Prostate gland (tissue), 1 donor: ENCODE measurements at regions not wholly inside any gene's neighbourhood (a gene's known extent, or its start where the extent isn't known, plus 50 kb on each side); places are given as distances from the start of the nearest gene placed in this dataset.

Experiments used
- POLR2A ChIP-seq: fragments of 450-650 bp; IDR thresholded peaks from one replicate; pipeline ENCODE4 v1.6.1; 2016; ENCODE audit warnings: antibody characterized with exemption, mild to moderate bottlenecking
- POLR2AphosphoS5 ChIP-seq: sonication (generic); formaldehyde crosslinking; IDR thresholded peaks from one replicate; pipeline ENCODE4 v1.6.1; 2017; ENCODE audit warnings: antibody characterized with exemption

DNA sequence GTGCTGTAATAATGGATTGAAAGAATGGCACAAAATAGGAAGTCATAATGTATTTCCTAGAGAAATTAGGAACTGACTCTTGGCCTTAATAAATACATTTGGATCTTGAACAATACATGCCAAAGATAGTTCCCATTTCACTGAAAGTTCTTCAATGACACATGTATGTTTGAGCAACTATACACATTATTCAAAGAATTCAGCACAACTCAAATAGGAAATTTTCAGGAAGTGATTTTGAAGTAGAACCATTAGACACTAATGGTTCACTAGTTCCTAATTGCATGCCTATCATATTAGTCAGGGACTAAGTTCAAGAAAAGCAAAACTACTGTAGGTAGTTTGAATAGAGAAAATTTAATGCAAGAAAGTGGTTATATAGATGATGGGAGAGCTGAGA is 404.7 kb downstream of the LMO4 start:
- TF ChIP-seq POLR2A: no peak
- no peak for TF ChIP-seq POLR2AphosphoS5
